Esophagus muscularis mucosa (tissue), 4 donors: ENCODE measurements at regions not wholly inside any gene's neighbourhood (a gene's known extent, or its start where the extent isn't known, plus 50 kb on each side); places are given as distances from the start of the nearest gene placed in this dataset.
"Not testable (repeated sequence)": the region's sequence is repeated elsewhere in the genome, so short reads cannot be mapped to it uniquely, and the experiment has no call there.

Experiments used
- DNase-seq: peaks from one replicate; pipeline ENCODE4 v3.0.0-alpha.2; 2017; ENCODE audit errors: extremely low spot score
- H3K27ac ChIP-seq, 4 donors: fragments of 200-600 bp; sonication (generic); replicated peaks in 1 of 4; 1 replicate in 3 of 4; 2 replicates in 1 of 4; pipeline ENCODE4 v1.5.1; 2016 to 2019; ENCODE audit warnings: mild to moderate bottlenecking in 1 of 4
- H3K27me3 ChIP-seq, 4 donors: fragments of 200-600 bp; sonication (generic); one replicate each; pipeline versions ENCODE4 v1.5.1 to v1.6.0; 2016 to 2019
- H3K36me3 ChIP-seq, 4 donors: fragments of 200-600 bp; sonication (generic); one replicate each; pipeline ENCODE4 v1.5.1; 2016 to 2019
- H3K4me1 ChIP-seq, 4 donors: fragments of 200-600 bp; sonication (generic); one replicate each; pipeline ENCODE4 v1.5.1; 2016 to 2019
- H3K4me3 ChIP-seq, 4 donors: fragments of 200-600 bp; sonication (generic); 1 replicate in 2 of 4; 2 replicates in 2 of 4; pipeline ENCODE4 v1.5.1; 2016 to 2019; ENCODE audit warnings: mild to moderate bottlenecking in 4 of 4, moderate library complexity in 1 of 4
- H3K9me3 ChIP-seq, 4 donors: fragments of 200-600 bp; sonication (generic); 1 replicate in 3 of 4; 2 replicates in 1 of 4; pipeline ENCODE4 v1.5.1; 2016 to 2019
- EP300 ChIP-seq: sonication (generic); formaldehyde crosslinking; IDR thresholded peaks from one replicate; pipeline ENCODE4 v1.6.1; 2017; ENCODE audit warnings: antibody characterized with exemption
- POLR2A ChIP-seq: fragments of 450-650 bp; IDR thresholded peaks from one replicate; pipeline ENCODE4 v1.6.1; 2017; ENCODE audit warnings: antibody characterized with exemption, moderate library complexity, mild to moderate bottlenecking, low read depth
- POLR2AphosphoS5 ChIP-seq, 2 donors: sonication (generic); formaldehyde crosslinking; IDR thresholded peaks; one replicate each; pipeline ENCODE4 v1.6.1; 2017; ENCODE audit warnings: antibody characterized with exemption in 2 of 2
- WGBS: methylation state at CpG from one replicate; pipeline ENCODE4 v1.1.5; 2018; 5-methylcytosine and 5-hydroxymethylcytosine counted together
- intact Hi-C: fragments of 100-400 bp; cut with DNase I; formaldehyde crosslinking; loops from one replicate; pipeline ENCODE4 v1.15.1; 2023
- TF ChIP-seq, protein P1 (sequence below), 3 experiments: fragments of 200-600 bp in 2 of 3; fragments of 450-650 bp in 1 of 3; sonication (generic) in 2 of 3; IDR thresholded peaks; one replicate each; pipeline ENCODE4 v1.5.1; 2017 to 2019; ENCODE audit warnings: antibody characterized with exemption in 3 of 3, mild to moderate bottlenecking in 2 of 3, moderate library complexity in 1 of 3

DNA sequence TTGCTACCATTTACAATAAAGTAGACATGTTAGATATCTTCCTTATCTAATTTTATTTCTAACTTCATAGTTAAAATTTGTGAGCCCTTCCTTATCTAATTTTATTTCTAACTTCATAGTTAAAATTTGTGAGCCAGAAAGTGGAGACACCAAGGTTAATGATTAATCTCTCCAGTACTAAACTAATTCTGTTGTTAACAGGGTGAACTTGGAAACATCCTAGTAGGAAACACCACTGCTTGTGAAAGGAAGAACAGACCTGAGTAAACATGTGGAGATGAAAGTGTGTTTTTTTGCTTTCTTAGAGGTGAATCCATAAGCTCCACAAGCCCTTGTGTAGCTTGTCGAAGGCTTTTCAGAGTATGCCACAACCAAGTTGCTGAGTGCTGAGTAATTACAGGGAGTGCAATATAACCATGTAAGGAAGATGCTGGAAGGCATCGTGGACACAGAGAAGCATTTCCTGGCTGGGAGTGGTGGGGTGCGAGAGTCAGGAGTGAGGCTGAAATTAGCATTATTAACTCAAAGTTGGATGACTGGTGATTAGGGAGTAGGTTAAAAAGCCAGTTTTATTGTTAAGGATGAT is 118.6 kb upstream of the NEIL3 start:
- H3K9me3 ChIP-seq = no peaks in the 10 kb centered on the region
- H3K27me3 ChIP-seq = no peaks in the 10 kb centered on the region
- intact Hi-C loops = no loop called here
- H3K36me3 ChIP-seq = no peaks in the 10 kb centered on the region
- H3K4me3 ChIP-seq = no peak overlapping the region
- TF ChIP-seq EP300 (no peak), POLR2AphosphoS5 (IDR thresholded peaks at IDR 0.05) (no peak), POLR2A (no peak)
- TF ChIP-seq, protein P1, sequence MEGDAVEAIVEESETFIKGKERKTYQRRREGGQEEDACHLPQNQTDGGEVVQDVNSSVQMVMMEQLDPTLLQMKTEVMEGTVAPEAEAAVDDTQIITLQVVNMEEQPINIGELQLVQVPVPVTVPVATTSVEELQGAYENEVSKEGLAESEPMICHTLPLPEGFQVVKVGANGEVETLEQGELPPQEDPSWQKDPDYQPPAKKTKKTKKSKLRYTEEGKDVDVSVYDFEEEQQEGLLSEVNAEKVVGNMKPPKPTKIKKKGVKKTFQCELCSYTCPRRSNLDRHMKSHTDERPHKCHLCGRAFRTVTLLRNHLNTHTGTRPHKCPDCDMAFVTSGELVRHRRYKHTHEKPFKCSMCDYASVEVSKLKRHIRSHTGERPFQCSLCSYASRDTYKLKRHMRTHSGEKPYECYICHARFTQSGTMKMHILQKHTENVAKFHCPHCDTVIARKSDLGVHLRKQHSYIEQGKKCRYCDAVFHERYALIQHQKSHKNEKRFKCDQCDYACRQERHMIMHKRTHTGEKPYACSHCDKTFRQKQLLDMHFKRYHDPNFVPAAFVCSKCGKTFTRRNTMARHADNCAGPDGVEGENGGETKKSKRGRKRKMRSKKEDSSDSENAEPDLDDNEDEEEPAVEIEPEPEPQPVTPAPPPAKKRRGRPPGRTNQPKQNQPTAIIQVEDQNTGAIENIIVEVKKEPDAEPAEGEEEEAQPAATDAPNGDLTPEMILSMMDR (IDR thresholded peaks at IDR 0.05) = no peak
- no peak overlapping the region for H3K27ac ChIP-seq
- peaks cover 0 to 5% (median 0%) of the 10 kb centered on the region in 4 donors for H3K4me1 ChIP-seq
- no peak for DNase-seq
- WGBS = 43% methylated on average over 3 of the region's 3 CpGs

DNA sequence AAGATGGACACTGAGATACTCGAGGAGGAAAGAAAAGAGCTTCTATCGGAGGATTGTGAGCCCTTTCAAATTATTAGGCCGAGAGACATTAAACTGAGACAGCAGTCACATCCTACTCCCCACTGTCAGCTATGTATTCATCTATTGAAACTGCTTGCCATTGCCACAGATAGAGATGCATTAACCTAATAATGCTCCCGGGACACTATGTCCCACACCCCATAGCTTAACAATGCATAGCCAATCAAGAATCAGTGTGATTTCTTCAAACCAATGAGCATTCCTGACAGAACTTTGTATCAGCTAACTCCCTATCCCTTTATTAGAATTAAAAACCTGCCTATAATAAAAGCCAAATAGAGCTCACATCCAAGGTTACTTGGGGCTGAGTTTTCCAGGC is 118.1 kb upstream of the NEIL3 start:
- no peak for TF ChIP-seq POLR2A
- TF ChIP-seq EP300 = no peak
- TF ChIP-seq, protein P1 (IDR thresholded peaks at IDR 0.05) = no peak
- TF ChIP-seq POLR2AphosphoS5 (IDR thresholded peaks at IDR 0.05) = no peak
- intact Hi-C loops = no loop called here
- H3K27ac ChIP-seq = no peak overlapping the region
- H3K9me3 ChIP-seq = no peaks in the 10 kb centered on the region
- no peak overlapping the region for H3K4me3 ChIP-seq
- WGBS = 63% methylated on average over 4 of the region's 4 CpGs
- no peaks in the 10 kb centered on the region for H3K27me3 ChIP-seq
- DNase-seq = no peak
- H3K36me3 ChIP-seq = no peaks in the 10 kb centered on the region
- H3K4me1 ChIP-seq = peaks cover 0 to 5% (median 0%) of the 10 kb centered on the region in 4 donors

DNA sequence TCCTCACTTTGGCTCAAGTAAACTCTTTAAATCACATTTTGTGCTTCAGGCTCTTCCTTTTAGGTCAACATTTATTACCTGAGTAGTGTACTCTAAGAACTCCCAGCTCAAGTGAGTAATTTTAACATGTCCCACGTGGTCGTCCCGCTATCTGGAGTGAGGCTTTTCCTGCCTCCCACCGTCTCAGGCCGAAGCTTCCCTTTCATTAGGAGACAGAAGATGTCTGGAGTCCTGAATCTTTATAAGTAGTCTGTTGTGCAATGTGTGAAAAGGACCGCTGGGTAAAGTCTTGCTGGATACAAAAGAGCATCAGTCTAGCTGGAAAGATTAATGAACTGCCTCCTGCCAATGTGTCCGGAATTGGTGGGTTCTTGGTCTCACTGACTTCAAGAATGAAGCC is 117.7 kb upstream of the NEIL3 start:
- WGBS = 85% methylated on average over 7 of the region's 7 CpGs
- no peak for DNase-seq
- peaks cover 0 to under 1% (median 0%) of the 10 kb centered on the region in 4 donors for H3K9me3 ChIP-seq
- H3K4me3 ChIP-seq = no peak overlapping the region
- no peak overlapping the region for H3K27ac ChIP-seq
- TF ChIP-seq POLR2A = no peak
- TF ChIP-seq, protein P1 (IDR thresholded peaks at IDR 0.05) = no peak
- no peak for TF ChIP-seq EP300
- TF ChIP-seq POLR2AphosphoS5 (IDR thresholded peaks at IDR 0.05) = no peak
- intact Hi-C loops = no loop called here
- no peaks in the 10 kb centered on the region for H3K27me3 ChIP-seq
- no peaks in the 10 kb centered on the region for H3K36me3 ChIP-seq
- peaks cover 0 to 5% (median 0%) of the 10 kb centered on the region in 4 donors for H3K4me1 ChIP-seq

DNA sequence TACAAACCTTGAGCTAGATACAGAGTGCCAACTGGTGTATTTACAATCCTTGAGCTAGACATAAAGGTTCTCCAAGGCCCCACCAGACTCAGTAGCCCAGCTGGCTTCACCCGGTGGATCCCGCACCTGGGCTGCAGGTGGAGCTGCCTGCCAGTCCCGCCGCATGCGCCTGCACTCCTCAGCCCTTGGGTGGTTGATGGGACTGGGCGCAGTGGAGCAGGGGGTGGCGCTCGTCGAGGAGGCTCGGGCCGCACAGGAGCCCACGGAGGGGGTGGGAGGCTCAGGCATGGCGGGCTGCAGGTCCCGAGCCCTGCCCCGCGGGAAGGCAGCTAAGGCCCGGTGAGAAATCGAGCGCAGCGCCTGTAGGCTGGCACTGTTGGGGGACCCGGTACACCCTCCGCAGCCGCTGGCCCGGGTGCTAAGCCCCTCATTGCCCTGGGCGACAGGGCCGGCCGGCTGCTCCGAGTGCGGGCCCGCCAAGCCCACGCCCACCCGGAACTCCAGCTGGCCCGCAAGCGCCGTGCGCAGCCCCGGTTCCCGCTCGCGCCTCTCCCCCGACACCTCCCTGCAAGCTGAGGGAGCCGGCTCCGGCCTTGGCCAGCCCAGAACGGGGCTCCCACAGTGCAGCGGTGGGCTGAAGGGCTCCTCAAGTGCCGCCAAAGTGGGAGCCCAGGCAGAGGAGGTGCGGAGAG is 116.5 kb upstream of the NEIL3 start:
- H3K9me3 ChIP-seq, H3K36me3 ChIP-seq, H3K4me1 ChIP-seq, DNase-seq, intact Hi-C loops, H3K4me3 ChIP-seq, H3K27ac ChIP-seq, H3K27me3 ChIP-seq: not testable (repeated sequence)
- 98% methylated on average over 8 of the region's 47 CpGs for WGBS

DNA sequence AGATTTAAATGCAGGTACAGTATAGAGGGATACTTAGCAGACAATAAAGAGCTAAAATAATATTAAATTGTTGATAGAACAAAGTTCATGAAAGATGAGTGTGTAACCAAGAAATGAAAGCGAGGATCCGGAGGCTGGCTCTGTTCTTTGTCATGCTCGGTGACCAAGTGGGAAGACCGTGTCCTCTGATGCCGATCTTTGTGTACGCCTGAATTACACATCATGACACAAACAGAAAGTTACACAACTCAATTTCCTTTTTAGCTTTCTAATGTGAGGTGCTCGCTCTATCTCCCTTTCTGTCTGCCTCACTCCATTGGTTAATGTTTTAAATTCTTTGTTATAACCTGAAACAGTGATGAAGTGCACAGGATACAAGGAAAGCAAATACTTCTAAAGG is 114.8 kb upstream of the NEIL3 start:
- H3K9me3 ChIP-seq = peaks cover 0 to 5% (median 0%) of the 10 kb centered on the region in 4 donors
- no peaks in the 10 kb centered on the region for H3K27me3 ChIP-seq
- no peak overlapping the region for H3K27ac ChIP-seq
- WGBS = 65% methylated on average over 7 of the region's 7 CpGs
- no peak for DNase-seq
- peaks cover 0 to 5% (median 0%) of the 10 kb centered on the region in 4 donors for H3K4me1 ChIP-seq
- intact Hi-C loops = no loop called here
- no peaks in the 10 kb centered on the region for H3K36me3 ChIP-seq
- no peak overlapping the region for H3K4me3 ChIP-seq
- TF ChIP-seq, protein P1 (IDR thresholded peaks at IDR 0.05) = no peak
- no peak for TF ChIP-seq POLR2AphosphoS5 (IDR thresholded peaks at IDR 0.05)
- TF ChIP-seq POLR2A = no peak
- no peak for TF ChIP-seq EP300
